Panc1 (cell line): ENCODE measurements at regions not wholly inside any gene's neighbourhood (a gene's known extent, or its start where the extent isn't known, plus 50 kb on each side); places are given as distances from the start of the nearest gene placed in this dataset.

Source experiments
- ATAC-seq: fragments of 200-7000 bp; cut with Tn5 transposase; 2 replicates; pipeline ENCODE4 v1.9.1; 2020; ENCODE audit warnings: mild to moderate bottlenecking, moderate library complexity
- BruUV-seq: library from RNA; stranded (reverse); fragments of 400-500 nt; replicated peaks from 2 replicates; lab custom pipeline; 2021; lab: Mats Ljungman, UMichigan
- CTCF ChIA-PET: fragments of 300-600 bp; sonication (Branson Sonifier 250); formaldehyde crosslinking; loops from one replicate; lab custom pipeline; 2022; ENCODE audit warnings: antibody characterized with exemption; lab: Charles Lee
- POLR2A ChIA-PET: fragments of 300-600 bp; sonication (Branson Sonifier 250); formaldehyde crosslinking; loops from one replicate; lab custom pipeline; 2022; ENCODE audit warnings: antibody characterized with exemption; lab: Charles Lee
- DNase-seq: peaks from one replicate; pipeline ENCODE4 v3.0.0-alpha.2; 2010; ENCODE audit warnings: low read depth, low spot score
- H3K27ac ChIP-seq: 2 replicates; pipeline ENCODE4 v1.5.1; 2011; ENCODE audit warnings: mild to moderate bottlenecking, low read length, inconsistent platforms
- H3K27me3 ChIP-seq: fragments of 200-500 bp; sonication (Bioruptor generic); 2 replicates; pipeline ENCODE4 v1.6.0; 2014; ENCODE audit warnings: low read length, inconsistent platforms; ENCODE audit not compliant: control insufficient read depth, insufficient read depth
- H3K36me3 ChIP-seq: fragments of 200-500 bp; sonication (Bioruptor generic); 2 replicates; pipeline ENCODE4 v1.5.1; 2014; ENCODE audit warnings: inconsistent platforms, mild to moderate bottlenecking, low read length, moderate library complexity; ENCODE audit not compliant: control insufficient read depth, insufficient read depth
- H3K4me1 ChIP-seq: 2 replicates; pipeline ENCODE4 v1.5.1; 2011; ENCODE audit warnings: inconsistent platforms, mild to moderate bottlenecking, low read length, moderate library complexity; ENCODE audit not compliant: control insufficient read depth, insufficient read depth
- H3K4me3 ChIP-seq, 2 experiments: 2 replicates each; pipeline ENCODE4 v1.5.1; 2011 to 2012; ENCODE audit warnings: low read depth in 2 of 2, low read length in 2 of 2, mild to moderate bottlenecking in 2 of 2, inconsistent platforms in 1 of 2, moderate library complexity in 1 of 2
- H3K9me3 ChIP-seq: fragments of 200-500 bp; sonication (Bioruptor generic); 2 replicates; pipeline ENCODE4 v1.5.1; 2014; ENCODE audit warnings: low read depth, mild to moderate bottlenecking, inconsistent platforms, low read length, moderate library complexity; ENCODE audit not compliant: control insufficient read depth, insufficient read depth
- POLR2AphosphoS5 ChIP-seq: IDR thresholded peaks from 2 replicates; pipeline ENCODE4 v1.6.1; 2012; ENCODE audit warnings: mild to moderate bottlenecking, low read depth, low read length, moderate library complexity
- SIN3A ChIP-seq: IDR thresholded peaks from 2 replicates; pipeline ENCODE4 v1.6.1; 2012; ENCODE audit warnings: low read depth, mild to moderate bottlenecking, low read length, moderate library complexity, borderline replicate concordance; ENCODE audit not compliant: insufficient read depth
- TCF7L2 ChIP-seq: IDR thresholded peaks from 2 replicates; pipeline ENCODE4 v1.6.1; 2011; ENCODE audit warnings: mild to moderate bottlenecking, low read depth, low read length, inconsistent platforms
- in situ Hi-C: cut with HindIII; loops from 2 replicates; pipeline ENCODE4 v1.10.0; 2016; ENCODE audit warnings: low sequenced_read_pairs, low pct_unique_long_range_greater_than_20kb
- intact Hi-C: fragments of 100-400 bp; cut with micrococcal nuclease; formaldehyde crosslinking; loops from one replicate; pipeline ENCODE4 v1.10.0; 2022; ENCODE audit not compliant: unreplicated experiment
- TF ChIP-seq, protein P1 (sequence below): fragments of 450-650 bp; IDR thresholded peaks from 2 replicates; pipeline ENCODE4 v1.5.1; 2017; ENCODE audit warnings: mild to moderate bottlenecking
- TF ChIP-seq, protein P2 (sequence below), 2 experiments: IDR thresholded peaks; 2 replicates each; pipeline ENCODE4 v1.6.1; 2011 to 2012; ENCODE audit warnings: low read depth in 2 of 2, control low read depth in 1 of 2, low read length in 1 of 2, mild to moderate bottlenecking in 1 of 2, moderate library complexity in 1 of 2; ENCODE audit not compliant: insufficient read depth in 1 of 2

DNA sequence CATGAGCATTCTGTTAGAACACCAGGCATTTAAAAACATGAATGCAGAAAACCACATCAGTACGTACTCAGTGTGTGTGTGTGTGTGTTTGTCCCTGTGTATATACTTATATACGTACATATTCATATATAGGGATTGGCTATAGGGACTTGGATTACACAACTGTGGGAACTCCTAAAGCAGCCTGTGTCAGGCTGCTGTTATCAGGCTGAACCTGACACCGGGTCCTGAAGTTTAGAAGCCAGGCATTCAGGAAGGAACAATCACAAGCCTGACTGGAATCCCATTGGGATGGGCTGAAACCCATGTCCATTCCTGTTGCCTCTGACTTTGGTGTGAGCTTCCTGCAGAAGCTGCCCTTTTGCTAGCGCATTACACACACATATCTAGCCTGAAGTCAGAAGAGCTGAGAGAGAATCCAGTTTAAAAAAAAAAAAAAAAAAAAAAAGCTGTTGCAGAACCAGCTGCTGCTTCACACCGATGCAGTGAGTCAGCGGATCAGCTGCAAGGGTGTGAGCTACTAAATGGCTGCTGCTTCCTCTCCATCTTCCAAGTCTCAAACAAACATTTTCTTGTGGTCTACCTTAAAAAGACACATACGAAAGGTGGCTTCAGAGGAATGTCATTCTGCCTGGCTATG, 348.1 kb downstream of the THBS2 start:
- in situ Hi-C loops: no loop called here
- BruUV-seq: no TSS peak
- Histone ChIP-seq H3K4me1 (no peaks in the 10 kb centered on the region), H3K9me3 (no peaks in the 10 kb centered on the region), H3K36me3 (no peaks in the 10 kb centered on the region), H3K4me3 (no peak overlapping the region), H3K27ac (no peak overlapping the region), H3K27me3 (no peaks in the 10 kb centered on the region)
- intact Hi-C loops: no loop called here
- DNase-seq (no peak), ATAC-seq (no peak)
- TF ChIP-seq, protein P1, sequence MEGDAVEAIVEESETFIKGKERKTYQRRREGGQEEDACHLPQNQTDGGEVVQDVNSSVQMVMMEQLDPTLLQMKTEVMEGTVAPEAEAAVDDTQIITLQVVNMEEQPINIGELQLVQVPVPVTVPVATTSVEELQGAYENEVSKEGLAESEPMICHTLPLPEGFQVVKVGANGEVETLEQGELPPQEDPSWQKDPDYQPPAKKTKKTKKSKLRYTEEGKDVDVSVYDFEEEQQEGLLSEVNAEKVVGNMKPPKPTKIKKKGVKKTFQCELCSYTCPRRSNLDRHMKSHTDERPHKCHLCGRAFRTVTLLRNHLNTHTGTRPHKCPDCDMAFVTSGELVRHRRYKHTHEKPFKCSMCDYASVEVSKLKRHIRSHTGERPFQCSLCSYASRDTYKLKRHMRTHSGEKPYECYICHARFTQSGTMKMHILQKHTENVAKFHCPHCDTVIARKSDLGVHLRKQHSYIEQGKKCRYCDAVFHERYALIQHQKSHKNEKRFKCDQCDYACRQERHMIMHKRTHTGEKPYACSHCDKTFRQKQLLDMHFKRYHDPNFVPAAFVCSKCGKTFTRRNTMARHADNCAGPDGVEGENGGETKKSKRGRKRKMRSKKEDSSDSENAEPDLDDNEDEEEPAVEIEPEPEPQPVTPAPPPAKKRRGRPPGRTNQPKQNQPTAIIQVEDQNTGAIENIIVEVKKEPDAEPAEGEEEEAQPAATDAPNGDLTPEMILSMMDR: no peak
- TF ChIP-seq, protein P2, sequence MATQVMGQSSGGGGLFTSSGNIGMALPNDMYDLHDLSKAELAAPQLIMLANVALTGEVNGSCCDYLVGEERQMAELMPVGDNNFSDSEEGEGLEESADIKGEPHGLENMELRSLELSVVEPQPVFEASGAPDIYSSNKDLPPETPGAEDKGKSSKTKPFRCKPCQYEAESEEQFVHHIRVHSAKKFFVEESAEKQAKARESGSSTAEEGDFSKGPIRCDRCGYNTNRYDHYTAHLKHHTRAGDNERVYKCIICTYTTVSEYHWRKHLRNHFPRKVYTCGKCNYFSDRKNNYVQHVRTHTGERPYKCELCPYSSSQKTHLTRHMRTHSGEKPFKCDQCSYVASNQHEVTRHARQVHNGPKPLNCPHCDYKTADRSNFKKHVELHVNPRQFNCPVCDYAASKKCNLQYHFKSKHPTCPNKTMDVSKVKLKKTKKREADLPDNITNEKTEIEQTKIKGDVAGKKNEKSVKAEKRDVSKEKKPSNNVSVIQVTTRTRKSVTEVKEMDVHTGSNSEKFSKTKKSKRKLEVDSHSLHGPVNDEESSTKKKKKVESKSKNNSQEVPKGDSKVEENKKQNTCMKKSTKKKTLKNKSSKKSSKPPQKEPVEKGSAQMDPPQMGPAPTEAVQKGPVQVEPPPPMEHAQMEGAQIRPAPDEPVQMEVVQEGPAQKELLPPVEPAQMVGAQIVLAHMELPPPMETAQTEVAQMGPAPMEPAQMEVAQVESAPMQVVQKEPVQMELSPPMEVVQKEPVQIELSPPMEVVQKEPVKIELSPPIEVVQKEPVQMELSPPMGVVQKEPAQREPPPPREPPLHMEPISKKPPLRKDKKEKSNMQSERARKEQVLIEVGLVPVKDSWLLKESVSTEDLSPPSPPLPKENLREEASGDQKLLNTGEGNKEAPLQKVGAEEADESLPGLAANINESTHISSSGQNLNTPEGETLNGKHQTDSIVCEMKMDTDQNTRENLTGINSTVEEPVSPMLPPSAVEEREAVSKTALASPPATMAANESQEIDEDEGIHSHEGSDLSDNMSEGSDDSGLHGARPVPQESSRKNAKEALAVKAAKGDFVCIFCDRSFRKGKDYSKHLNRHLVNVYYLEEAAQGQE (IDR thresholded peaks at IDR 0.05; ENCODE audit: insufficient read depth in 1 of 2, low read depth in 2 of 2, low read length in 1 of 2): no peak
- no peak for TF ChIP-seq TCF7L2
- TF ChIP-seq SIN3A: no peak
- no peak for TF ChIP-seq POLR2AphosphoS5
- CTCF ChIA-PET: interaction anchor here (0.6 kb wide), 2 partner anchors 9 to 993 kb away, joined by 3 read pairs; no protein-coding TSS in a partner anchor
- POLR2A ChIA-PET: no interaction called here

DNA sequence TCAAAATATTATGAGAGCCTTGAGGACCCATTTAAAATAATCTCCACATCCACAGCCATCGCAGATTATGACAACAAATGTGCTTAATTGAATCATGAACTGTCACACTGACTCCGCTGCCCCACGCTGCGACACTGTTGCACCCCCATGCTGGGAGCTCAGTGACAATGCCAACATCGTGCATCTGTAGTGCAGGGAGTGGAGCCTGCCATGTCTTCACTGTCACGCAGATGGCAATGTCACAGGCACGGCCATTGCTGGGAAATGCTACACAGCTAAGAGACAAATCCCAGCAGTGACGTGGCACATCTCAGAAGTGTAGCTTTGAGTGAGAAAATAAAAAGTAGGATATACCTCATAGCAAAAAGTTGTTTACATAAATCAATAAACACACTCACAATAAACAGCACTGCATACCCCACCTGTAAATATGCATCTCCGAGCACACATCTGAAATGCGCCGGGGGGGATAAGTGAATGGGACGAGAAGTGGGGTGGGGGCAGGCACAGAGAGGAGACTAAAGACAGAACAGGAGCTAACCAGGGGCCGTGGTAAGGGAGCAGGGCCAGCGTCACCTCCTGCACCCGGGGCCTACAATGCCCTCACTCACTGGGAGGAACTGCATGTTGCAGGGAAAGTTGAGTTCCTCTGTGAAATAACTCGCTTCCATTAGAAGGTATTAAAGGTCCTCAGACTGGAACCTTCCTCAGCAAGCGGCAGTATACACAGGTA, 349.9 kb downstream of the THBS2 start:
- H3K4me1 ChIP-seq: no peaks in the 10 kb centered on the region
- POLR2A ChIA-PET: no interaction called here
- DNase-seq (no peak), ATAC-seq (no peak)
- no peak overlapping the region for H3K27ac ChIP-seq
- TF ChIP-seq TCF7L2: no peak
- no peak for TF ChIP-seq POLR2AphosphoS5
- TF ChIP-seq SIN3A: no peak
- TF ChIP-seq, protein P2 (IDR thresholded peaks at IDR 0.05; ENCODE audit: insufficient read depth in 1 of 2, low read depth in 2 of 2, low read length in 1 of 2): no peak
- TF ChIP-seq, protein P1: no peak
- H3K27me3 ChIP-seq: no peaks in the 10 kb centered on the region
- intact Hi-C loops (no loop called here), in situ Hi-C loops (no loop called here)
- no peaks in the 10 kb centered on the region for H3K36me3 ChIP-seq
- no peaks in the 10 kb centered on the region for H3K9me3 ChIP-seq
- H3K4me3 ChIP-seq: no peak overlapping the region
- BruUV-seq: no TSS peak
- CTCF ChIA-PET: no interaction called here
